ENCODE measurements at regions not wholly inside any gene's neighbourhood (a gene's known extent, or its start where the extent isn't known, plus 50 kb on each side); places are given as distances from the start of the nearest gene placed in this dataset.

DNA sequence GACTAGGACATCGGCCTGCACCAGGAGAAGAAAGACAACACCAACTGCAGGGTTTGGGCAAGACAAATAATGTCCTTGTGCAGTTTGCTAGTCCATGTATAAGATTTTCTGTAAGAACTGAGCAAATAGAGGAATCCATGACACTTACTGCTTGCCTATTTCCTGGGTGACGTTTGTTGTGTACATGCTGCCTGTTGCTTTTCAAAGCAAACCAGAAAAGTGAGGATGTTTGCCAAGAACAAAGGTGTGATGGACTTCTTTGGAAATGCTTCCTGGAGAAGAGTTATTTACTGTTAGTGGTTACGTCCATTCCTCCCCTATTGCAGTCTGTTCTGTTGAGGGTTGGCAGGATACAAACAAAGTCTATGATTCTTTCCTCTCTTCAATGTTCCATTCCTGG is 126.5 kb downstream of the CASP12 start:
- no peak for TF ChIP-seq HEY1 (CRISPR knock-in tag; IDR thresholded peaks at IDR 0.05; ENCODE audit: borderline replicate concordance)
- TF ChIP-seq, protein P1, sequence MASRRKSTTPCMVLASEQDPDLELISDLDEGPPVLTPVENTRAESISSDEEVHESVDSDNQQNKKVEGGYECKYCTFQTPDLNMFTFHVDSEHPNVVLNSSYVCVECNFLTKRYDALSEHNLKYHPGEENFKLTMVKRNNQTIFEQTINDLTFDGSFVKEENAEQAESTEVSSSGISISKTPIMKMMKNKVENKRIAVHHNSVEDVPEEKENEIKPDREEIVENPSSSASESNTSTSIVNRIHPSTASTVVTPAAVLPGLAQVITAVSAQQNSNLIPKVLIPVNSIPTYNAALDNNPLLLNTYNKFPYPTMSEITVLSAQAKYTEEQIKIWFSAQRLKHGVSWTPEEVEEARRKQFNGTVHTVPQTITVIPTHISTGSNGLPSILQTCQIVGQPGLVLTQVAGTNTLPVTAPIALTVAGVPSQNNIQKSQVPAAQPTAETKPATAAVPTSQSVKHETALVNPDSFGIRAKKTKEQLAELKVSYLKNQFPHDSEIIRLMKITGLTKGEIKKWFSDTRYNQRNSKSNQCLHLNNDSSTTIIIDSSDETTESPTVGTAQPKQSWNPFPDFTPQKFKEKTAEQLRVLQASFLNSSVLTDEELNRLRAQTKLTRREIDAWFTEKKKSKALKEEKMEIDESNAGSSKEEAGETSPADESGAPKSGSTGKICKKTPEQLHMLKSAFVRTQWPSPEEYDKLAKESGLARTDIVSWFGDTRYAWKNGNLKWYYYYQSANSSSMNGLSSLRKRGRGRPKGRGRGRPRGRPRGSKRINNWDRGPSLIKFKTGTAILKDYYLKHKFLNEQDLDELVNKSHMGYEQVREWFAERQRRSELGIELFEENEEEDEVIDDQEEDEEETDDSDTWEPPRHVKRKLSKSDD (conservative IDR thresholded peaks at IDR 0.05; ENCODE audit: low read length), result no peak
- TF ChIP-seq, protein P2, sequence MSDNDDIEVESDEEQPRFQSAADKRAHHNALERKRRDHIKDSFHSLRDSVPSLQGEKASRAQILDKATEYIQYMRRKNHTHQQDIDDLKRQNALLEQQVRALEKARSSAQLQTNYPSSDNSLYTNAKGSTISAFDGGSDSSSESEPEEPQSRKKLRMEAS (CRISPR knock-in tag; IDR thresholded peaks at IDR 0.05), result no peak
- TF ChIP-seq, protein P3, sequence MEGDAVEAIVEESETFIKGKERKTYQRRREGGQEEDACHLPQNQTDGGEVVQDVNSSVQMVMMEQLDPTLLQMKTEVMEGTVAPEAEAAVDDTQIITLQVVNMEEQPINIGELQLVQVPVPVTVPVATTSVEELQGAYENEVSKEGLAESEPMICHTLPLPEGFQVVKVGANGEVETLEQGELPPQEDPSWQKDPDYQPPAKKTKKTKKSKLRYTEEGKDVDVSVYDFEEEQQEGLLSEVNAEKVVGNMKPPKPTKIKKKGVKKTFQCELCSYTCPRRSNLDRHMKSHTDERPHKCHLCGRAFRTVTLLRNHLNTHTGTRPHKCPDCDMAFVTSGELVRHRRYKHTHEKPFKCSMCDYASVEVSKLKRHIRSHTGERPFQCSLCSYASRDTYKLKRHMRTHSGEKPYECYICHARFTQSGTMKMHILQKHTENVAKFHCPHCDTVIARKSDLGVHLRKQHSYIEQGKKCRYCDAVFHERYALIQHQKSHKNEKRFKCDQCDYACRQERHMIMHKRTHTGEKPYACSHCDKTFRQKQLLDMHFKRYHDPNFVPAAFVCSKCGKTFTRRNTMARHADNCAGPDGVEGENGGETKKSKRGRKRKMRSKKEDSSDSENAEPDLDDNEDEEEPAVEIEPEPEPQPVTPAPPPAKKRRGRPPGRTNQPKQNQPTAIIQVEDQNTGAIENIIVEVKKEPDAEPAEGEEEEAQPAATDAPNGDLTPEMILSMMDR (IDR thresholded peaks at IDR 0.05 in 2 of 3, conservative IDR thresholded peaks at IDR 0.05 in 1 of 3; ENCODE audit: insufficient read depth in 2 of 3, low read depth in 1 of 3, low read length in 3 of 3), result no peak
- no peak for TF ChIP-seq POLR2A (conservative IDR thresholded peaks at IDR 0.05)
- no peak for TF ChIP-seq SLC30A9 (CRISPR knock-in tag; IDR thresholded peaks at IDR 0.05)
- no peak for TF ChIP-seq TBP (optimal IDR thresholded peaks at IDR 0.05; ENCODE audit: low read depth, low read length)
- TF ChIP-seq NONO (IDR thresholded peaks at IDR 0.05; ENCODE audit: low read depth in 2 of 2, low read length in 1 of 2), result no peak
- no peak for TF ChIP-seq SMARCE1 (IDR thresholded peaks at IDR 0.05)
- TF ChIP-seq KLF16 (IDR thresholded peaks at IDR 0.05), result no peak
- TF ChIP-seq BRCA1 (IDR thresholded peaks at IDR 0.05), result no peak
- TF ChIP-seq BRCA1 (CRISPR knock-in tag; IDR thresholded peaks at IDR 0.05), result no peak

Measured in K562 (cell line).